ENCODE measurements at regions not wholly inside any gene's neighbourhood (a gene's known extent, or its start where the extent isn't known, plus 50 kb on each side); places are given as distances from the start of the nearest gene placed in this dataset.
"Not testable (repeated sequence)": the region's sequence is repeated elsewhere in the genome, so short reads cannot be mapped to it uniquely, and the experiment has no call there.

GRCh38 chr2:87415586-87416265 lies 332.2 kb upstream of the PLGLB2 start:
- DNase-seq = not testable (repeated sequence)

GRCh38 chr2:87416266-87416592 lies 331.7 kb upstream of the PLGLB2 start:
- DNase-seq = not testable (repeated sequence)

DNA sequence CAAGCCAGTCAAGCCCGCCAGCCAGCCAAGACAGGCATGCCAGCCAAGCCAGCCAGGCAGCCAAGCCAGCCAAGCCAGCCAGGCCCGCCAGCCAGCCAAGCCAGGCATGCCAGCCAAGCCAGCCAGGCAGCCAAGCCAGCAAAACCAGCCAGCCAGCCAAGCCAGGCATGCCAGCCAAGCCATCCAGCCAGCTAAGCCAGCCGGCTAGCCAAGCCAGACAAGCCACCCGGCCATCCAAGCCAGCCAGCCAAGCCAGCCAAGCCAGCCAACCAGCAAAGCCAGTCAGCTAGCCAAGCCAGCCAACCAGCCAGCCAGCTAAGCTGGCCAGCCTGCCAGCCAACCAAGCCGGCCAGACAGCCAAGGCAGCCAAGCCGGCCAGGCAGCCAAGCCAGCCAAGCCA lies 330.7 kb upstream of the PLGLB2 start:
- DNase-seq = not testable (repeated sequence)

DNA sequence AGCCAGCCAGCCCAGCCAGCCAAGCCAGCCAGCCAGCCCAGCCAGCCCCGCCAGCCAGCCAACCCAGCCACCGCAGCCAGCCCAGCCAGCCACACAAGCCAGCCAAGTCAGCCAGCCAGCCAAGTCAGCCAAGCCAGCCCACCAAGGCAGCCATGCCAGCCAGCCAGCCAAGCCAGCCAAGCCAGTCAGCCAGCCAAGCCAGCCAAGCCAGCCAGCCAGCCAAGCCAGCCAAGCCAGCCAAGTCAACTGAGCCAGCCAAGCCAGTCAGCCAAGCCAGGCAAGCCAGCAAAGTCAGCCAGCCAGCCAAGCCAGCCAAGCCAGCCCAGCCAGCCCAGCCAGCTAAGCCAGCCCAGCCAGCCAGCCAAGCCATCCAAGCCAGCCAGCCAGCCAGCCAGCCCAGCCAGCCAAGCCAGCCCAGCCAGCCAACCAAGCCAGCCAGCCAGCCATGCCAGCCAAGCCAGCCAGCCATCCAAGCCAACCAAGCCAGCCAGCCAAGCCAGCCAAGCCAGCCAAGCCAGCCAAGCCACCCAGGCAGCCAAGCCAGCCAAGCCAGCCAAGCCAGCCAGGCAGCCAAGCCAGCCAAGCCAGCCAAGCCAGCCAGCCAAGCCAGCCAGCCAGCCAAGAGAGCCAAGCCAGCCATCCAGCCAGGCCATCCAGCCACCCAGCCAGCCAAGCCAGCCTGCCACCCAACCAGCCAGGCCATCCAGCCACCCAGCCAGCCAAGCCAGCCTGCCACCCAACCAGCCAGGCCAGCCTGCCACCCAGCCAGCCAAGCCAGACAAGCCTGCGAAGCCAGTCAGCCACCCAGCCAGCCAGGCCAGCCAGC lies 329.9 kb upstream of the PLGLB2 start:
- DNase-seq = not testable (repeated sequence)

- DNase-seq = not testable (repeated sequence)
Observed at GRCh38 chr2:87418823-87419822, 328.8 kb upstream of the PLGLB2 start.

GRCh38 chr2:87419980-87420379 lies 327.9 kb upstream of the PLGLB2 start:
- DNase-seq = not testable (repeated sequence)

DNA sequence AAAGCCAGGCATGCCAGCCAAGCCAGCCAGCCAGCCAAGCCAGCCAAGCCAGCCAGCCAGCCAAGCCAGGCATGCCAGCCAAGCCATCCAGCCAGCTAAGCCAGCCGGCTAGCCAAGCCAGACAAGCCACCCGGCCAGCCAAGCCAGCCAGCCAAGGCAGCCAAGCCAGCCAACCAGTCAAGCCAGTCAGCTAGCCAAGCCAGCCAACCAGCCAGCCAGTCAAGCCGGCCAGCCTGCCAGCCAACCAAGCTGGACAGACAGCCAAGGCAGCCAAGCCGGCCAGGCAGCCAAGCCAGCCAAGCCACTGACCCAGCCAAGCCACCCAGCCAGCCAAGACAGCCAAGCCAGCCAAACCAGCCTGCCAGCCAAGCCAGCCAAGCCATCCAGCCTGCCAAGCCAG lies 326.9 kb upstream of the PLGLB2 start:
- DNase-seq = not testable (repeated sequence)

GRCh38 chr2:87423796-87424762 lies 323.8 kb upstream of the PLGLB2 start:
- DNase-seq = not testable (repeated sequence)

DNA sequence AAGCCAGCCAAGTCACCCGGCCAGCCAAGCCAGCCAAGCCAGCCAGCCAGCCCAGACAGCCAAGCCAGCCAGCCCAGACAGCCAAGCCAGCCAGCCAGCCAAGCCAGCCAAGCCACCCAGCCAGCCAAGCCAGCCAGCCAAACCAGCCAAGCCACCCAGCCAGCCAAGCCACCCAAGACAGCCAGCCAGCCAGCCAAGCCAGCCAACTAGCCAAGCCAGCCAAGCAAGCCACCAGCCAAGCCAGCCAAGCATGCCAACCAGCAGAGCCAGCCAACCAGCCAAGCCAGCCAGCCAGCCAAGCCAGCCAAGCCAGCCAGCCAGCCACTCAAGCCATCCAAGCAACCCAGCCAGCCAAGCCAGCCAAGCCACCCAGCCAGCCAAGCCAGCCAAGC lies 323.1 kb upstream of the PLGLB2 start:
- not testable (repeated sequence) for DNase-seq

GRCh38 chr2:87425191-87425590 lies 322.7 kb upstream of the PLGLB2 start:
- DNase-seq = not testable (repeated sequence)

- DNase-seq = not testable (repeated sequence)
Observed at GRCh38 chr2:87425717-87426116, 322.2 kb upstream of the PLGLB2 start.

- not testable (repeated sequence) for DNase-seq
Observed at GRCh38 chr2:87428452-87429130, 319.3 kb upstream of the PLGLB2 start.

DNA sequence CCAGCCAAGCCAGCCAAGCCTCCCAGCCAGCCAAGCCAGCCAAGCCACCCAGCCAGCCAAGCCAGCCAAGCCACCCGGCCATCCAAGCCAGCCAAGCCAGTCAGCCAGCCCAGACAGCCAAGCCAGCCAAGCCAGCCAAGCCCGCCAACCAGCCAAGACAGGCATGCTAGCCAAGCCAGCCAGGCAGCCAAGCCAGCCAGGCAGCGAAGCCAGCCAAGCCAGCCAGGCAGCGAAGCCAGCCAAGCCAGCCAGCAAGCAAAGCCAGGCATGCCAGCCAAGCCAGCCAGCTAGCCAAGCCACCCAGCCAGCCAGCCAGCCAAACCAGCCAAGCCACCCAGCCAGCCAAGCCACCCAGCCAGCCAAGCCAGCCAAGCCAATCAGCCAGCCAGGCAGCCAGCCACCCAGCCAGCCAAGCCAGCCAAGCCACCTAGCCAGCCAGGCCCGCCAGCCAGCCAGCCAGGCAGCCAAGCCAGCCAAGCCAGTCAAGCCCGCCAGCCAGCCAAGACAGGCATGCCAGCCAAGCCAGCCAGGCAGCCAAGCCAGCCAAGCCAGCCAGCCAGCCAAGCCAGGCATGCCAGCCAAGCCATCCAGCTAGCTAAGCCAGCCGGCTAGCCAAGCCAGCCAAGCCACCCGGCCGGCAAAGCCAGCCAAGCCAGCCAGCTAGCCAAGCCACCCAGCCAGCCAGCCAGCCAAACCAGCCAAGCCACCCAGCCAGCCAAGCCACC lies 318.5 kb upstream of the PLGLB2 start:
- DNase-seq = not testable (repeated sequence)

DNA sequence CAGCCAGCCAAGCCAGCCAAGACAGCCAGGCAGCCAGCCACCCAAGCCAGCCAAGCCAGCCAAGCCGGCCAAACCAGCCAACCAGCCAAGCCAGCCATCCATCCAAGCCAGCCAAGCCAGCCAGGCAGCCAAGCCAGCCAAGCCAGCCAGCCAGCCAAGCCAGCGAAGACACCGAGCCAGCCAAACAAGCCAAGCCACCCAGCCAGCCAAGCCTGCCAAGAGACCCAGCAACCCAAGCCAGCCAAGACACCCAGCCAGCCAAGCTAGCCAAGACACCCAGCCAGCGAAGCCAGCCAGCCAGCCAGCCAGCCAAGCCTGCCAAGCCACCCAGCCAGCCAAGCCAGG lies 318.0 kb upstream of the PLGLB2 start:
- not testable (repeated sequence) for DNase-seq

- DNase-seq = not testable (repeated sequence)
Observed at GRCh38 chr2:87431051-87431450, 316.8 kb upstream of the PLGLB2 start.

GRCh38 chr2:87432711-87433453 lies 315.0 kb upstream of the PLGLB2 start:
- DNase-seq = not testable (repeated sequence)

GRCh38 chr2:87436007-87436406 lies 311.9 kb upstream of the PLGLB2 start:
- not testable (repeated sequence) for DNase-seq

DNA sequence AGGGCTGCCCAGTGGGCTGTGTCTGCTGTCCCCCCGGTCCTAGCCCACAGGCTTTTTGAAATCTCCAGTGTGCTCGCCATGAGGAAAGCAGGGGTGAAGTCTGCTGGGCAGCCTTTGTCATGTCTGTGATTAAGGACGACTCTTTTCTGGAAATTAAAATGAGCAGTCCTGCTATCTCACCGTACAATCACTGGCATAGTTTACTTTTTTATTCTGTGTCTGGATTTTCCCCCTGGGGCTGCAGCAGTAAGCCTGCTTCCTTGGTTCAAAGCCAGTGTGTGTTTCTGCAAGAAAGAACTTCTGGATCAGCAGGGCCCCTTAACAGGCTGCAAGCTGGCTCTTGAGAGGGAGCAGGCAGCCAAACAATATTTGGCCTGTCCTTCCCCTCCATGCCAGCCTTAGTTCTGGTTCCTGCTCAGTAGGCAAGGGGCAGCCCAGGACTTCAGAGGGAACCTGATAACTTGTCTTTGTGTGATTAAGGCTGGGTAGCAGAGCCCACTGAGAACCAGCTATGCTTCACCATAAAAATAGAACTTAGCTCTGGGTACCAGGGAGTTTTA lies 310.1 kb upstream of the PLGLB2 start:
- DNase-seq = not testable (repeated sequence)

GRCh38 chr2:87438780-87439454 lies 309.0 kb upstream of the PLGLB2 start:
- DNase-seq = not testable (repeated sequence)
